ENCODE measurements at regions not wholly inside any gene's neighbourhood (a gene's known extent, or its start where the extent isn't known, plus 50 kb on each side); places are given as distances from the start of the nearest gene placed in this dataset.

DNA sequence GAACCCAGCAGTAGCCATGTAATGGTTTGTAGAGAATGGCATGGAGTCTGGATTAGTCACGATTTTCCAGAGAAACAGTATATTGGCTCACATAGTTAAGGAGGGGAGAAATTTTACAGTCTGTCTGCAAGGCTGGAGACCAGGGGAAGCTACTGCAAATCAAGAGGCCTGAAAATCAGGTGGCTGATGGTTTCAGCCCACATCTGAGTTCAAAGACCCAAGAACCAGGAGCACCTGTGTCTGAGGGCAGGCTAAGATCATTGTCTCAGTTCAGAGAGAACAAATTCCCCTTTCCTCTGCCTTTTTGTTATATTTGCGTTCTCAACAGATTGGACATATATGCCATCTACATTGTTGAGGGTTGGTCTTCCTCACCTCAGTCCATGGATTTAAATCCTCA is 207.5 kb upstream of the IRX2 start:
- Histone ChIP-seq H3K9me3 (ENCODE audit: low read length) (peaks cover 50% of the 10 kb centered on the region), H3K4me1 (ENCODE audit: low read length) (no peaks in the 10 kb centered on the region), H3K27me3 (ENCODE audit: low read length) (no peaks in the 10 kb centered on the region), H4K20me1 (ENCODE audit: insufficient read depth, low read depth, low read length) (no peaks in the 10 kb centered on the region), H3K79me2 (ENCODE audit: low read length) (no peaks in the 10 kb centered on the region), H3K9ac (ENCODE audit: low read length) (no peak overlapping the region), H3K36me3 (ENCODE audit: insufficient read depth, low read length) (no peaks in the 10 kb centered on the region), H3K9me2 (replicated peaks; ENCODE audit: insufficient read depth, low read length) (no peaks in the 10 kb centered on the region), H3K4me3 (ENCODE audit: low read length) (no peak overlapping the region), H2AFZ (ENCODE audit: low read length) (no peak overlapping the region), H3K4me2 (ENCODE audit: low read depth, low read length, poor library complexity, severe bottlenecking) (no peak overlapping the region), H3K27ac (ENCODE audit: low read length) (no peak overlapping the region)
- DNase-seq: no peak

DNA sequence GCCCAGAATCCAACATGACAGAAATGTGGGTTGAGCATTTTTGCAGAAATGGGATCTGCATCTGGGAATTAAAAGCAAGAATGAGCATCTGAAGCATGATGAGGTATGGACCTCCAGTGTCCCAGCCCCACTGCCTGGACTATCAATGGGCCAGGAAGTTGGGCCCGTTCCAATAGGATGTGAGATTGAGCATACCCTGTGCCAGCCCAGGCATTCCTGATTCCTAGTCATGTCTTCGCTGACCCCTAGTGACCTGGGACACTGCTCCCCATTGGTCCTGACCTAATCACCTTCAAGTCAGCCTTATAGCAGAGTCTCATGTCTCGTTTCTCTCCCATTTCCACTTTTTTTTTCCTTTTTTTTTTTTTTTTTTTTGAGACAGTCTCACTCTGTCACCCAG is 197.4 kb upstream of the IRX2 start:
- Histone ChIP-seq H3K9ac (ENCODE audit: low read length) (no peak overlapping the region), H3K4me3 (ENCODE audit: low read length) (no peak overlapping the region), H4K20me1 (ENCODE audit: insufficient read depth, low read depth, low read length) (no peaks in the 10 kb centered on the region), H3K9me2 (replicated peaks; ENCODE audit: insufficient read depth, low read length) (no peaks in the 10 kb centered on the region), H3K27me3 (ENCODE audit: low read length) (no peaks in the 10 kb centered on the region), H3K79me2 (ENCODE audit: low read length) (no peaks in the 10 kb centered on the region), H3K9me3 (ENCODE audit: low read length) (peaks cover 20% of the 10 kb centered on the region), H2AFZ (ENCODE audit: low read length) (no peak overlapping the region), H3K4me1 (ENCODE audit: low read length) (no peaks in the 10 kb centered on the region), H3K36me3 (ENCODE audit: insufficient read depth, low read length) (no peaks in the 10 kb centered on the region), H3K4me2 (ENCODE audit: low read depth, low read length, poor library complexity, severe bottlenecking) (no peak overlapping the region), H3K27ac (ENCODE audit: low read length) (no peak overlapping the region)
- DNase-seq: no peak

DNA sequence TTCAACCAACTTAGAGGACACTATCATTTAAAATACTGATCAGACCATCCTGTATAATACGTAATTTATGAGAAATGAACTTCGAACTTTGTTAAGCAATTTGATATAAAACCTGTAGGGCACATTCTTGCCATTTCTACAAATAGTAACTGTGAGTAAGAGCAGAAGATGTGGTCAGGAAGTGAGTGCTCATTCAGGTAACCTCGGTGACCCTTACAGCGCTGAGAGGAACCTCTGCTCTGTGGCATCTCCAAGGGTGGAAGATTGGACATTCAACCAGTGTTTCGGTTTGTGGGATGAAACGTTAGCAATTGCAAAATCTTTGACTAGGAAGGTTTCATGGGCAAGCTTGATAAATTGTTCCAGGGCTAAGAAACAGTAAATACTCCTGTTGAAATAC is 194.8 kb upstream of the IRX2 start:
- no peak overlapping the region for H3K9ac ChIP-seq (ENCODE audit: low read length)
- no peak overlapping the region for H3K27ac ChIP-seq (ENCODE audit: low read length)
- H3K4me3 ChIP-seq (ENCODE audit: low read length): no peak overlapping the region
- no peaks in the 10 kb centered on the region for H4K20me1 ChIP-seq (ENCODE audit: insufficient read depth, low read depth, low read length)
- peaks cover 20% of the 10 kb centered on the region for H3K9me3 ChIP-seq (ENCODE audit: low read length)
- H3K36me3 ChIP-seq (ENCODE audit: insufficient read depth, low read length): no peaks in the 10 kb centered on the region
- no peak overlapping the region for H3K4me2 ChIP-seq (ENCODE audit: low read depth, low read length, poor library complexity, severe bottlenecking)
- H3K4me1 ChIP-seq (ENCODE audit: low read length): no peaks in the 10 kb centered on the region
- no peaks in the 10 kb centered on the region for H3K9me2 ChIP-seq (replicated peaks; ENCODE audit: insufficient read depth, low read length)
- no peak overlapping the region for H2AFZ ChIP-seq (ENCODE audit: low read length)
- DNase-seq: no peak
- no peaks in the 10 kb centered on the region for H3K79me2 ChIP-seq (ENCODE audit: low read length)
- no peaks in the 10 kb centered on the region for H3K27me3 ChIP-seq (ENCODE audit: low read length)

DNA sequence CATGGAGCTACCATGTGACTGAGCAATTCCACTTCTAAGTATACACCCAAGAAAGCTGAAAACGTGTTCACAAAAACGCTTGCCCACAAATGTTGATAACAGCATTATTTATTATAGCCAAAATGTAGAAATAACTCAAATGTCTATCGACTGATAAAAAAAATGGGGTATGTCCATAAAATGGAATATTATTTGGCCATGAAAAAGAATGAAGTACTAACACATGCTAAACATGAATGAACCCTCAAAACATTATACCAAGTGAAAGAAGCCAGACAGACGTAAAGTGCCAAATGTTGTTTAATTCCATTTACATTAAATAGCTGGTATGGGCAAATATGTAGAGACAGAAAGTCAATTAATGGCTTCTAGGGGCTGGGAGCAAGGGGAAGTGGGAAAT is 184.9 kb upstream of the IRX2 start:
- no peak overlapping the region for H3K27ac ChIP-seq (ENCODE audit: low read length)
- no peaks in the 10 kb centered on the region for H3K36me3 ChIP-seq (ENCODE audit: insufficient read depth, low read length)
- H3K4me1 ChIP-seq (ENCODE audit: low read length): no peaks in the 10 kb centered on the region
- no peaks in the 10 kb centered on the region for H3K79me2 ChIP-seq (ENCODE audit: low read length)
- no peaks in the 10 kb centered on the region for H4K20me1 ChIP-seq (ENCODE audit: insufficient read depth, low read depth, low read length)
- H2AFZ ChIP-seq (ENCODE audit: low read length): no peak overlapping the region
- H3K9me3 ChIP-seq (ENCODE audit: low read length): peaks cover 19% of the 10 kb centered on the region
- H3K4me3 ChIP-seq (ENCODE audit: low read length): no peak overlapping the region
- DNase-seq: no peak
- H3K9ac ChIP-seq (ENCODE audit: low read length): no peak overlapping the region
- H3K27me3 ChIP-seq (ENCODE audit: low read length): no peaks in the 10 kb centered on the region
- no peaks in the 10 kb centered on the region for H3K9me2 ChIP-seq (replicated peaks; ENCODE audit: insufficient read depth, low read length)
- H3K4me2 ChIP-seq (ENCODE audit: low read depth, low read length, poor library complexity, severe bottlenecking): no peak overlapping the region

DNA sequence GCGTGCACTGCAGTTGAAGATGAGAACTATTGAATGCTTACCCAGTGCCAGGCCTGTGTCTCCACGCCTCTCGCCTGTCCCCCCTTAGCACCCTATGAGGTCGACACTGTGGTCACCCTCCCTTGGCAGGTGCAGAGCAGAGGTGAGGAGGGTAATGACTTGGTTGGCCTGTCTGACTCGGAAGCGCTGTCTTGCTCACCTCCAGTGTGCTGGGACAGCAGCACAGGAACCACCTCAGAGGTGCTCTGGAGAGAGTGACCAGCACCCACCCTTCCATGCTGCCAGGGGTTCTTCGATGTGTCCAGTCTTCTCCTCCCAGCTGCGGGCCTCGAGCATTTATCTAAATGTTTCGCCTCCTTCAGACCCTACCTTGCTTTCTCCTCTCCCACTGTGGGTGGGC is 178.3 kb upstream of the IRX2 start:
- H2AFZ ChIP-seq (ENCODE audit: low read length): no peak overlapping the region
- DNase-seq: no peak
- H3K79me2 ChIP-seq (ENCODE audit: low read length): no peaks in the 10 kb centered on the region

DNA sequence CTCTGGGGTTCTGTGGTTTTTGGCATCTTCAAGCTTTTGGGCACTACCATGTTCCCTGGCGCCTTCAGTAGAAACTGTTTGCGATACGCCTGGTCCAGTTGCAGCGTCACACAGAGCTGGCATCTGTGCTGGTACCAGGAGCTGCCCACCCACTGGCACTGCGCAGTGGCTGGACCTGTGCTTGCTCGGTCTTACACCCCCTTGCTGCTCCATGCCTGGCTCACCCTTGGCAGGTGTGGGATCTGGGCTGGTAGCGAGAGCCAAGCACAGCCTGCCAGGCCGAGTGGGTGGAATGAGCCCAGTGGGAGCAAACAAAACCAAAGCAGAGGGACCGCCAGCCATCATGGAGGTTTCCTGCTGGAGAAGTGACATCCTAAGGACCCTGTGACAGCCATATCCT is 170.2 kb upstream of the IRX2 start:
- Histone ChIP-seq H3K9me2 (replicated peaks; ENCODE audit: insufficient read depth, low read length) (no peaks in the 10 kb centered on the region), H3K4me1 (ENCODE audit: low read length) (no peaks in the 10 kb centered on the region), H3K4me2 (ENCODE audit: low read depth, low read length, poor library complexity, severe bottlenecking) (no peak overlapping the region), H2AFZ (ENCODE audit: low read length) (no peak overlapping the region), H3K79me2 (ENCODE audit: low read length) (no peaks in the 10 kb centered on the region), H3K4me3 (ENCODE audit: low read length) (no peak overlapping the region), H3K9me3 (ENCODE audit: low read length) (peaks cover 17% of the 10 kb centered on the region), H3K36me3 (ENCODE audit: insufficient read depth, low read length) (no peaks in the 10 kb centered on the region), H3K27me3 (ENCODE audit: low read length) (no peaks in the 10 kb centered on the region), H3K9ac (ENCODE audit: low read length) (no peak overlapping the region), H3K27ac (ENCODE audit: low read length) (no peak overlapping the region), H4K20me1 (ENCODE audit: insufficient read depth, low read depth, low read length) (no peaks in the 10 kb centered on the region)
- no peak for DNase-seq

More for the DNA sequence above, 178.3 kb upstream of the IRX2 start:
- no peaks in the 10 kb centered on the region for H3K4me1 ChIP-seq (ENCODE audit: low read length)
- H3K27ac ChIP-seq (ENCODE audit: low read length): no peak overlapping the region
- no peak overlapping the region for H3K9ac ChIP-seq (ENCODE audit: low read length)
- no peak overlapping the region for H3K4me3 ChIP-seq (ENCODE audit: low read length)
- H3K4me2 ChIP-seq (ENCODE audit: low read depth, low read length, poor library complexity, severe bottlenecking): no peak overlapping the region
- no peaks in the 10 kb centered on the region for H4K20me1 ChIP-seq (ENCODE audit: insufficient read depth, low read depth, low read length)
- H3K27me3 ChIP-seq (ENCODE audit: low read length): no peaks in the 10 kb centered on the region
- no peaks in the 10 kb centered on the region for H3K9me2 ChIP-seq (replicated peaks; ENCODE audit: insufficient read depth, low read length)
- H3K9me3 ChIP-seq (ENCODE audit: low read length): peaks cover 36% of the 10 kb centered on the region
- H3K36me3 ChIP-seq (ENCODE audit: insufficient read depth, low read length): no peaks in the 10 kb centered on the region

DNA sequence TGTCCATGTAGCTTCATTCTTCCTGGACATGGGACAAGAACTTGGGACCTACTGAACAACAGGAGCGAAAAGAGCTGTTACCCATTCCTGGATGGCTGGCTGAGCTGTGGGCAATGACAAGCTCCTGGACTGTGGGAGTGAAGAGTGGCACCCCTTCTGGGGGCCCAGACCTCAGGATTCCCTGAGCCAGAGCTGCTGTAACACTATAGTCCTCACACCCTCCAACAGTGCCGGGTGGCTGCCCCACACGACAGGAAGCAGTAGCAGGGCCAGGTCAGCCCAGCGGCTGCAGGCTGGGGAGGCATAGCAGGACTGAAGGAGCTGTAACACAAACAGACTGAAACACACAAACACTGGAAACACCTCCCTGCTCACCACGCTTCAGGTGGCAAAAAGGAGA is 169.7 kb upstream of the IRX2 start:
- H2AFZ ChIP-seq (ENCODE audit: low read length): no peak overlapping the region
- no peaks in the 10 kb centered on the region for H3K27me3 ChIP-seq (ENCODE audit: low read length)
- H3K4me2 ChIP-seq (ENCODE audit: low read depth, low read length, poor library complexity, severe bottlenecking): no peak overlapping the region
- no peaks in the 10 kb centered on the region for H4K20me1 ChIP-seq (ENCODE audit: insufficient read depth, low read depth, low read length)
- H3K4me3 ChIP-seq (ENCODE audit: low read length): no peak overlapping the region
- peaks cover 19% of the 10 kb centered on the region for H3K9me3 ChIP-seq (ENCODE audit: low read length)
- no peaks in the 10 kb centered on the region for H3K4me1 ChIP-seq (ENCODE audit: low read length)
- H3K27ac ChIP-seq (ENCODE audit: low read length): no peak overlapping the region
- H3K9me2 ChIP-seq (replicated peaks; ENCODE audit: insufficient read depth, low read length): no peaks in the 10 kb centered on the region
- no peak overlapping the region for H3K9ac ChIP-seq (ENCODE audit: low read length)
- DNase-seq: no peak
- no peaks in the 10 kb centered on the region for H3K79me2 ChIP-seq (ENCODE audit: low read length)
- H3K36me3 ChIP-seq (ENCODE audit: insufficient read depth, low read length): no peaks in the 10 kb centered on the region

DNA sequence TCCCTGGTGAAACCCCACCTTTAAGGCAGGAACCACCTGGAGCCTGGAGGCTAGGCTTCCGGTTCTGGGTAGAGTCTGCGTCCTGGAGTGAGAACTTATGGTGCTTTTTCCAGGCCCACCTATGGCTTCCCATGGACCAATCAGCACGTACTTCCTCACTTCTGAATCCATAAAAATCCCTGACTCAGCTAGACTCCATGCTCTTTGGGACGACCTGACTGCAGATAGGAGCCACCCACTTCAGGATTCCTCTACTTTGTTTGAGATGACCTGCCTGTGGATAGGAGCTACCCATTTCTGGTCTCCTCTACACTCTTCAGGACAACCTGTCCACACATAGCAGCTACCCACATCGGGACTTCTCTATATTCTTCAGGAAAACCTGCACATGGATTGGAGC is 168.8 kb upstream of the IRX2 start:
- no peak overlapping the region for H2AFZ ChIP-seq (ENCODE audit: low read length)
- no peak overlapping the region for H3K4me3 ChIP-seq (ENCODE audit: low read length)
- H4K20me1 ChIP-seq (ENCODE audit: insufficient read depth, low read depth, low read length): no peaks in the 10 kb centered on the region
- H3K79me2 ChIP-seq (ENCODE audit: low read length): no peaks in the 10 kb centered on the region
- no peaks in the 10 kb centered on the region for H3K27me3 ChIP-seq (ENCODE audit: low read length)
- H3K27ac ChIP-seq (ENCODE audit: low read length): no peak overlapping the region
- peaks cover 19% of the 10 kb centered on the region for H3K9me3 ChIP-seq (ENCODE audit: low read length)
- no peaks in the 10 kb centered on the region for H3K9me2 ChIP-seq (replicated peaks; ENCODE audit: insufficient read depth, low read length)
- no peak overlapping the region for H3K4me2 ChIP-seq (ENCODE audit: low read depth, low read length, poor library complexity, severe bottlenecking)
- H3K9ac ChIP-seq (ENCODE audit: low read length): no peak overlapping the region
- H3K4me1 ChIP-seq (ENCODE audit: low read length): no peaks in the 10 kb centered on the region
- DNase-seq: no peak
- H3K36me3 ChIP-seq (ENCODE audit: insufficient read depth, low read length): no peaks in the 10 kb centered on the region

All from Karpas-422 (cell line).